ENCODE measurements at regions not wholly inside any gene's neighbourhood (a gene's known extent, or its start where the extent isn't known, plus 50 kb on each side); places are given as distances from the start of the nearest gene placed in this dataset.

- H3K9ac ChIP-seq (ENCODE audit: low read length) = no peak overlapping the region
- no peak for TF ChIP-seq EZH2phosphoT487 (conservative IDR thresholded peaks at IDR 0.05; ENCODE audit: low read length)
- no peak for TF ChIP-seq CTCF (IDR thresholded peaks at IDR 0.05; ENCODE audit: insufficient read depth, low read length, poor library complexity, severe bottlenecking)
Observed at GRCh38 chr1:38623529-38623928, 236.0 kb downstream of the RRAGC start.

GRCh38 chr1:38622197-38622596 lies 237.4 kb downstream of the RRAGC start:
- H2AFZ ChIP-seq (ENCODE audit: low read depth, low read length, severe bottlenecking) = no peak overlapping the region
- no peaks in the 10 kb centered on the region for H3K36me3 ChIP-seq (ENCODE audit: low read length)
- no peaks in the 10 kb centered on the region for H3K79me2 ChIP-seq (ENCODE audit: insufficient read depth, low read length)
- H3K9me3 ChIP-seq (ENCODE audit: insufficient read depth, low read length) = no peaks in the 10 kb centered on the region
- H3K9ac ChIP-seq (ENCODE audit: low read length) = no peak overlapping the region
- no peak for TF ChIP-seq CTCF (IDR thresholded peaks at IDR 0.05; ENCODE audit: insufficient read depth, low read length, poor library complexity, severe bottlenecking)
- no peak for TF ChIP-seq EZH2phosphoT487 (conservative IDR thresholded peaks at IDR 0.05; ENCODE audit: low read length)
- no peak overlapping the region for H3K4me2 ChIP-seq (ENCODE audit: low read depth, low read length, poor library complexity, severe bottlenecking)
- no peak overlapping the region for H3K4me3 ChIP-seq (ENCODE audit: insufficient read depth, low read length, poor library complexity, severe bottlenecking)
- H3K9me2 ChIP-seq (replicated peaks; ENCODE audit: insufficient read depth, low read length) = no peaks in the 10 kb centered on the region
- no peaks in the 10 kb centered on the region for H4K20me1 ChIP-seq (ENCODE audit: low read depth, low read length)
- no peaks in the 10 kb centered on the region for H3K27me3 ChIP-seq (ENCODE audit: low read length)
- no peak overlapping the region for H3K27ac ChIP-seq (ENCODE audit: low read depth, low read length)
- no peaks in the 10 kb centered on the region for H3F3A ChIP-seq (ENCODE audit: insufficient read depth)

More at GRCh38 chr1:38623529-38623928, 236.0 kb downstream of the RRAGC start:
- Histone ChIP-seq H3K79me2 (ENCODE audit: insufficient read depth, low read length) (no peaks in the 10 kb centered on the region), H3K4me3 (ENCODE audit: insufficient read depth, low read length, poor library complexity, severe bottlenecking) (no peak overlapping the region), H3K9me3 (ENCODE audit: insufficient read depth, low read length) (no peaks in the 10 kb centered on the region), H3K9me2 (replicated peaks; ENCODE audit: insufficient read depth, low read length) (no peaks in the 10 kb centered on the region), H3K27me3 (ENCODE audit: low read length) (no peaks in the 10 kb centered on the region), H3K4me2 (ENCODE audit: low read depth, low read length, poor library complexity, severe bottlenecking) (no peak overlapping the region), H3F3A (ENCODE audit: insufficient read depth) (no peaks in the 10 kb centered on the region), H2AFZ (ENCODE audit: low read depth, low read length, severe bottlenecking) (no peak overlapping the region), H3K27ac (ENCODE audit: low read depth, low read length) (no peak overlapping the region), H4K20me1 (ENCODE audit: low read depth, low read length) (no peaks in the 10 kb centered on the region), H3K36me3 (ENCODE audit: low read length) (no peaks in the 10 kb centered on the region)

GRCh38 chr1:38616846-38617245 lies 242.7 kb downstream of the RRAGC start:
- Histone ChIP-seq H3K36me3 (ENCODE audit: low read length) (no peaks in the 10 kb centered on the region), H3K27me3 (ENCODE audit: low read length) (no peaks in the 10 kb centered on the region), H4K20me1 (ENCODE audit: low read depth, low read length) (no peaks in the 10 kb centered on the region), H3K9me3 (ENCODE audit: insufficient read depth, low read length) (no peaks in the 10 kb centered on the region), H3K9me2 (replicated peaks; ENCODE audit: insufficient read depth, low read length) (no peaks in the 10 kb centered on the region), H3K9ac (ENCODE audit: low read length) (no peak overlapping the region), H3K79me2 (ENCODE audit: insufficient read depth, low read length) (no peaks in the 10 kb centered on the region), H2AFZ (ENCODE audit: low read depth, low read length, severe bottlenecking) (no peak overlapping the region), H3K4me3 (ENCODE audit: insufficient read depth, low read length, poor library complexity, severe bottlenecking) (no peak overlapping the region), H3F3A (ENCODE audit: insufficient read depth) (no peaks in the 10 kb centered on the region), H3K4me2 (ENCODE audit: low read depth, low read length, poor library complexity, severe bottlenecking) (no peak overlapping the region), H3K27ac (ENCODE audit: low read depth, low read length) (no peak overlapping the region)
- TF ChIP-seq CTCF (IDR thresholded peaks at IDR 0.05; ENCODE audit: insufficient read depth, low read length, poor library complexity, severe bottlenecking) (no peak), EZH2phosphoT487 (conservative IDR thresholded peaks at IDR 0.05; ENCODE audit: low read length) (no peak)
